ENCODE measurements at regions not wholly inside any gene's neighbourhood (a gene's known extent, or its start where the extent isn't known, plus 50 kb on each side); places are given as distances from the start of the nearest gene placed in this dataset.
"Not testable (repeated sequence)": the region's sequence is repeated elsewhere in the genome, so short reads cannot be mapped to it uniquely, and the experiment has no call there.

DNA sequence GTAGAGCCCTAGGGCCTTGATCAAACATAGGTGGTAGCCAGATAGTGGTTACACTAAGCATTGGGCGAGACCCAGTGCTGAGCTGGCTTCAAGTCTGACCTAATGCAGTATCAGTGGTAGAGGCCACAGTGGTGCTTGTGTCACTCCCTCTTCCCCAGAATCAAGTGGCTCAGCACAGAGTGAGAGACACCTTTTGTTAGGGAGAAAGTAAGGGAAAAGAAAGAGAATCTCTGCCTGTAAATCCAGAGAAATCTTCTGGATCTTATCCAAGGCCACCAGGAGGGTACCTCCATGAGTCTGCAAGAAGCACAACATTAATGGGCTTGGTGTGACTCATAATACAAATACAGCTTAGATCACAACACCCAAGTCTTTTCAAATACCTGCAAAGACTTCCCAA is 117.7 kb upstream of the SLC6A14 start:
- H3K9me3 Mint-ChIP-seq: peaks cover 0 to 4% (median 0%) of the 10 kb centered on the region in 7 donors
- no CpG with 5 or more reads among the region's 1 CpG for WGBS (ENCODE audit: insufficient coverage)
- H3K4me2 ChIP-seq (replicated peaks; ENCODE audit: extremely low read depth, low read length, poor library complexity, severe bottlenecking): no peak overlapping the region
- H3K4me1 Mint-ChIP-seq: no peaks in the 10 kb centered on the region
- intact Hi-C loops (cut with micrococcal nuclease): no loop called here
- no peaks in the 10 kb centered on the region for H3K4me1 ChIP-seq (ENCODE audit: control insufficient read depth in 1 of 2, insufficient read depth in 2 of 2, low read length in 2 of 2)
- no peak overlapping the region for H2AFZ ChIP-seq (ENCODE audit: insufficient read depth, low read depth, low read length, poor library complexity, severe bottlenecking)
- H3K27me3 ChIP-seq (ENCODE audit: control insufficient read depth in 2 of 2, insufficient read depth in 2 of 2, low read length in 2 of 2): no peaks in the 10 kb centered on the region
- TF ChIP-seq, protein P1, sequence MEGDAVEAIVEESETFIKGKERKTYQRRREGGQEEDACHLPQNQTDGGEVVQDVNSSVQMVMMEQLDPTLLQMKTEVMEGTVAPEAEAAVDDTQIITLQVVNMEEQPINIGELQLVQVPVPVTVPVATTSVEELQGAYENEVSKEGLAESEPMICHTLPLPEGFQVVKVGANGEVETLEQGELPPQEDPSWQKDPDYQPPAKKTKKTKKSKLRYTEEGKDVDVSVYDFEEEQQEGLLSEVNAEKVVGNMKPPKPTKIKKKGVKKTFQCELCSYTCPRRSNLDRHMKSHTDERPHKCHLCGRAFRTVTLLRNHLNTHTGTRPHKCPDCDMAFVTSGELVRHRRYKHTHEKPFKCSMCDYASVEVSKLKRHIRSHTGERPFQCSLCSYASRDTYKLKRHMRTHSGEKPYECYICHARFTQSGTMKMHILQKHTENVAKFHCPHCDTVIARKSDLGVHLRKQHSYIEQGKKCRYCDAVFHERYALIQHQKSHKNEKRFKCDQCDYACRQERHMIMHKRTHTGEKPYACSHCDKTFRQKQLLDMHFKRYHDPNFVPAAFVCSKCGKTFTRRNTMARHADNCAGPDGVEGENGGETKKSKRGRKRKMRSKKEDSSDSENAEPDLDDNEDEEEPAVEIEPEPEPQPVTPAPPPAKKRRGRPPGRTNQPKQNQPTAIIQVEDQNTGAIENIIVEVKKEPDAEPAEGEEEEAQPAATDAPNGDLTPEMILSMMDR (IDR thresholded peaks at IDR 0.05): no peak
- H3K4me3 ChIP-seq (replicated peaks in 1 of 3; ENCODE audit: low read depth in 2 of 3, low read length in 3 of 3): no peak overlapping the region
- no peaks in the 10 kb centered on the region for H4K20me1 ChIP-seq (ENCODE audit: insufficient read depth, low read length)
- no peaks in the 10 kb centered on the region for H3K79me2 ChIP-seq (ENCODE audit: insufficient read depth, low read length)
- H3K27me3 Mint-ChIP-seq (ENCODE audit: low read depth in 3 of 3): no peaks in the 10 kb centered on the region
- H3K9ac ChIP-seq (ENCODE audit: insufficient read depth, low read length, poor library complexity, severe bottlenecking): no peak overlapping the region
- H3K36me3 Mint-ChIP-seq: no peaks in the 10 kb centered on the region
- H3K27ac ChIP-seq (ENCODE audit: low read depth in 1 of 2, low read length in 2 of 2): no peak overlapping the region
- H3K27ac Mint-ChIP-seq: no peak overlapping the region
- H3K9me3 ChIP-seq (replicated peaks in 1 of 2; ENCODE audit: control insufficient read depth in 1 of 2, insufficient read depth in 1 of 2, low read length in 2 of 2): no peaks in the 10 kb centered on the region
- H3K36me3 ChIP-seq (replicated peaks in 1 of 2; ENCODE audit: control insufficient read depth in 1 of 2, insufficient read depth in 2 of 2, low read length in 2 of 2): no peaks in the 10 kb centered on the region
- H3K4me3 Mint-ChIP-seq: no peak overlapping the region
- no peak for DNase-seq

- Histone ChIP-seq H4K20me1 (ENCODE audit: insufficient read depth, low read length) (no peaks in the 10 kb centered on the region), H3K9me3 (replicated peaks in 1 of 2; ENCODE audit: control insufficient read depth in 1 of 2, insufficient read depth in 1 of 2, low read length in 2 of 2) (no peaks in the 10 kb centered on the region), H3K4me2 (replicated peaks; ENCODE audit: extremely low read depth, low read length, poor library complexity, severe bottlenecking) (no peak overlapping the region), H3K9ac (ENCODE audit: insufficient read depth, low read length, poor library complexity, severe bottlenecking) (no peak overlapping the region), H3K27me3 (ENCODE audit: control insufficient read depth in 2 of 2, insufficient read depth in 2 of 2, low read length in 2 of 2) (no peaks in the 10 kb centered on the region), H3K79me2 (ENCODE audit: insufficient read depth, low read length) (no peaks in the 10 kb centered on the region), H3K4me1 (ENCODE audit: control insufficient read depth in 1 of 2, insufficient read depth in 2 of 2, low read length in 2 of 2) (no peaks in the 10 kb centered on the region), H2AFZ (ENCODE audit: insufficient read depth, low read depth, low read length, poor library complexity, severe bottlenecking) (no peak overlapping the region), H3K27ac (ENCODE audit: low read depth in 1 of 2, low read length in 2 of 2) (no peak overlapping the region), H3K4me3 (replicated peaks in 1 of 3; ENCODE audit: low read depth in 2 of 3, low read length in 3 of 3) (no peak overlapping the region), H3K36me3 (replicated peaks in 1 of 2; ENCODE audit: control insufficient read depth in 1 of 2, insufficient read depth in 2 of 2, low read length in 2 of 2) (no peaks in the 10 kb centered on the region)
- H3K9me3 Mint-ChIP-seq: peaks cover 0 to 10% (median 0%) of the 10 kb centered on the region in 7 donors
- WGBS (ENCODE audit: insufficient coverage): no CpG with 5 or more reads among the region's 2 CpGs
- intact Hi-C loops (cut with micrococcal nuclease): no loop called here
- no peaks in the 10 kb centered on the region for H3K36me3 Mint-ChIP-seq
- H3K27me3 Mint-ChIP-seq (ENCODE audit: low read depth in 3 of 3): peaks cover 0 to 6% (median 0%) of the 10 kb centered on the region in 3 donors
- no peak for DNase-seq
- no peak overlapping the region for H3K4me3 Mint-ChIP-seq
- H3K27ac Mint-ChIP-seq: no peak overlapping the region
- no peaks in the 10 kb centered on the region for H3K4me1 Mint-ChIP-seq
- TF ChIP-seq, protein P1 (IDR thresholded peaks at IDR 0.05): no peak
Observed at GRCh38 chrX:116321711-116322110, 114.7 kb upstream of the SLC6A14 start.

DNA sequence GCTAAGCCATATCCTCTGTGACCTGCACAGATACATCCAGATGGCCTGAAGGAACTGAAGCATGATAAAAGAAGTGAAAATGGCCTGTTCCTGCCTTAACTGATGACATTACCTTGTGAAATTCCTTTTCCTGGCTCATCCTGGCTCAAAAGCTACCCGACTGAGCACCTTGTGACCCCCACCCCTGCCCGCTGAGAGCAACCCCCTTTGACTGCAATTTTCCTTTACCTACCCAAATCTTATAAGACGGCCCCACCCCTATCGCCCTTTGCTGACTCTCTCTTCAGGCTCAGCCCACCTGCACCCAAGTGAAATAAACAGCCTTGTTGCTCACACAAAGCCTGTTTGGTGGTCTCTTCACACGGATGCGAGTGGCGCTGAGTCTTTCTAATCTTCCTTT is 104.4 kb upstream of the SLC6A14 start:
- H3K36me3 ChIP-seq (replicated peaks in 1 of 2; ENCODE audit: control insufficient read depth in 1 of 2, insufficient read depth in 2 of 2, low read length in 2 of 2); H3K4me2 ChIP-seq (replicated peaks; ENCODE audit: extremely low read depth, low read length, poor library complexity, severe bottlenecking); intact Hi-C loops (cut with micrococcal nuclease); H3K9me3 ChIP-seq (replicated peaks in 1 of 2; ENCODE audit: control insufficient read depth in 1 of 2, insufficient read depth in 1 of 2, low read length in 2 of 2); H3K27ac ChIP-seq (ENCODE audit: low read depth in 1 of 2, low read length in 2 of 2); H4K20me1 ChIP-seq (ENCODE audit: insufficient read depth, low read length); H2AFZ ChIP-seq (ENCODE audit: insufficient read depth, low read depth, low read length, poor library complexity, severe bottlenecking); DNase-seq; H3K27me3 ChIP-seq (ENCODE audit: control insufficient read depth in 2 of 2, insufficient read depth in 2 of 2, low read length in 2 of 2); H3K79me2 ChIP-seq (ENCODE audit: insufficient read depth, low read length); H3K4me3 Mint-ChIP-seq; H3K36me3 Mint-ChIP-seq; H3K27ac Mint-ChIP-seq; H3K4me3 ChIP-seq (replicated peaks in 1 of 3; ENCODE audit: low read depth in 2 of 3, low read length in 3 of 3); H3K27me3 Mint-ChIP-seq (ENCODE audit: low read depth in 3 of 3); H3K4me1 Mint-ChIP-seq; H3K9ac ChIP-seq (ENCODE audit: insufficient read depth, low read length, poor library complexity, severe bottlenecking); H3K4me1 ChIP-seq (ENCODE audit: control insufficient read depth in 1 of 2, insufficient read depth in 2 of 2, low read length in 2 of 2): not testable (repeated sequence)
- WGBS (ENCODE audit: insufficient coverage): 87% methylated on average over 5 of the region's 7 CpGs
- H3K9me3 Mint-ChIP-seq: peaks cover 0 to 17% (median 6%) of the 10 kb centered on the region in 7 donors

GRCh38 chrX:116334797-116335196 is 101.6 kb upstream of the SLC6A14 start:
- H3K36me3 ChIP-seq (replicated peaks in 1 of 2; ENCODE audit: control insufficient read depth in 1 of 2, insufficient read depth in 2 of 2, low read length in 2 of 2); H4K20me1 ChIP-seq (ENCODE audit: insufficient read depth, low read length); H3K27ac Mint-ChIP-seq; H3K9me3 ChIP-seq (replicated peaks in 1 of 2; ENCODE audit: control insufficient read depth in 1 of 2, insufficient read depth in 1 of 2, low read length in 2 of 2); H3K9ac ChIP-seq (ENCODE audit: insufficient read depth, low read length, poor library complexity, severe bottlenecking); H3K27me3 ChIP-seq (ENCODE audit: control insufficient read depth in 2 of 2, insufficient read depth in 2 of 2, low read length in 2 of 2); intact Hi-C loops (cut with micrococcal nuclease); H3K4me2 ChIP-seq (replicated peaks; ENCODE audit: extremely low read depth, low read length, poor library complexity, severe bottlenecking); H3K9me3 Mint-ChIP-seq; H3K27me3 Mint-ChIP-seq (ENCODE audit: low read depth in 3 of 3); H3K79me2 ChIP-seq (ENCODE audit: insufficient read depth, low read length); DNase-seq; H3K4me3 ChIP-seq (replicated peaks in 1 of 3; ENCODE audit: low read depth in 2 of 3, low read length in 3 of 3); H3K4me1 ChIP-seq (ENCODE audit: control insufficient read depth in 1 of 2, insufficient read depth in 2 of 2, low read length in 2 of 2); H3K27ac ChIP-seq (ENCODE audit: low read depth in 1 of 2, low read length in 2 of 2); H3K36me3 Mint-ChIP-seq; H3K4me1 Mint-ChIP-seq; H2AFZ ChIP-seq (ENCODE audit: insufficient read depth, low read depth, low read length, poor library complexity, severe bottlenecking); H3K4me3 Mint-ChIP-seq: not testable (repeated sequence)
- WGBS (ENCODE audit: insufficient coverage): 100% methylated on average over 2 of the region's 7 CpGs

Measured in CD14-positive monocyte (primary cell).